MM.1S (cell line): ENCODE measurements at regions not wholly inside any gene's neighbourhood (a gene's known extent, or its start where the extent isn't known, plus 50 kb on each side); places are given as distances from the start of the nearest gene placed in this dataset.

ENCODE experiments used
- EZH2 ChIP-seq: fragments of 300-600 bp; sonication (generic); optimal IDR thresholded peaks from 2 replicates; pipeline ENCODE3; 2017; ENCODE audit warnings: low read depth, mild to moderate bottlenecking, antibody characterized with exemption, low read length, mixed read lengths
- EZH2phosphoT487 ChIP-seq: fragments of 300-600 bp; sonication (generic); IDR thresholded peaks from 2 replicates; pipeline ENCODE4 v1.6.1; 2018; ENCODE audit warnings: antibody characterized with exemption, low read length
- TF ChIP-seq, protein P1 (sequence below): fragments of 300-600 bp; sonication (generic); IDR thresholded peaks from 2 replicates; pipeline ENCODE4 v1.5.1; 2016; ENCODE audit warnings: antibody characterized with exemption, low read length, mixed read lengths

DNA sequence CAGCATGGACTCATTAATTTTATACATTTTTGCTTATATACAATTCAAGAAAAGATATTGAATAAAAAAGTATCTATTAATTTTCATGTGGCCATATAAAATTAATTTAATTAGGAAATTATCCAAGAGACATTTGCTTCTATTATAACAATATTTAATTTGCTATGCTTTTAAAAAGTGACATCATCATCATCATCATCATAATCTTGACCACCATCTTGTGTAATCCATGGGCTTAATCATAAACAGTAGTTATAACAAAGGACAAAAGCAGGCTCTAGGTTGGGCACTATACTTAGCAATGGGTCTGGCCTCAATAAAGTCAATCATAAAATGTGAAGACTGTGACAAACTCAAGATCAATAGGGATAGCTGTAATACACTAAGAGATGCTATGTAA, 1031.6 kb downstream of the SLITRK1 start:
- TF ChIP-seq, protein P1, sequence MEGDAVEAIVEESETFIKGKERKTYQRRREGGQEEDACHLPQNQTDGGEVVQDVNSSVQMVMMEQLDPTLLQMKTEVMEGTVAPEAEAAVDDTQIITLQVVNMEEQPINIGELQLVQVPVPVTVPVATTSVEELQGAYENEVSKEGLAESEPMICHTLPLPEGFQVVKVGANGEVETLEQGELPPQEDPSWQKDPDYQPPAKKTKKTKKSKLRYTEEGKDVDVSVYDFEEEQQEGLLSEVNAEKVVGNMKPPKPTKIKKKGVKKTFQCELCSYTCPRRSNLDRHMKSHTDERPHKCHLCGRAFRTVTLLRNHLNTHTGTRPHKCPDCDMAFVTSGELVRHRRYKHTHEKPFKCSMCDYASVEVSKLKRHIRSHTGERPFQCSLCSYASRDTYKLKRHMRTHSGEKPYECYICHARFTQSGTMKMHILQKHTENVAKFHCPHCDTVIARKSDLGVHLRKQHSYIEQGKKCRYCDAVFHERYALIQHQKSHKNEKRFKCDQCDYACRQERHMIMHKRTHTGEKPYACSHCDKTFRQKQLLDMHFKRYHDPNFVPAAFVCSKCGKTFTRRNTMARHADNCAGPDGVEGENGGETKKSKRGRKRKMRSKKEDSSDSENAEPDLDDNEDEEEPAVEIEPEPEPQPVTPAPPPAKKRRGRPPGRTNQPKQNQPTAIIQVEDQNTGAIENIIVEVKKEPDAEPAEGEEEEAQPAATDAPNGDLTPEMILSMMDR, result no peak
- TF ChIP-seq EZH2 (no peak), EZH2phosphoT487 (no peak)
